ENCODE measurements at regions not wholly inside any gene's neighbourhood (a gene's known extent, or its start where the extent isn't known, plus 50 kb on each side); places are given as distances from the start of the nearest gene placed in this dataset.

GRCh38 chr5:108649106-108649505 lies 98.6 kb upstream of the FER start:
- TF ChIP-seq YY1 (IDR thresholded peaks at IDR 0.05; ENCODE audit: insufficient read depth, insufficient read length) (no peak), ZNF274 (IDR thresholded peaks at IDR 0.05; ENCODE audit: low read depth, low read length) (no peak), SUZ12 (IDR thresholded peaks at IDR 0.05; ENCODE audit: extremely low read depth, insufficient read depth, insufficient read length) (no peak)
- H3K9me3 ChIP-seq (ENCODE audit: insufficient read depth, low read length), result peaks cover 22% of the 10 kb centered on the region
- DNase-seq (ENCODE audit: low read depth, low spot score), result no peak
- H3K4me3 ChIP-seq (ENCODE audit: insufficient read length, low read depth), result no peak overlapping the region
- H3K4me1 ChIP-seq (ENCODE audit: insufficient read depth, insufficient read length), result no peaks in the 10 kb centered on the region
- H3K27me3 ChIP-seq (ENCODE audit: insufficient read depth, insufficient read length), result no peaks in the 10 kb centered on the region
- no peaks in the 10 kb centered on the region for H3K36me3 ChIP-seq (ENCODE audit: insufficient read depth, insufficient read length, low read length)
- no peak overlapping the region for H3K9ac ChIP-seq (ENCODE audit: insufficient read length, low read depth)

- Histone ChIP-seq H3K4me1 (ENCODE audit: insufficient read depth, insufficient read length) (no peaks in the 10 kb centered on the region), H3K9ac (ENCODE audit: insufficient read length, low read depth) (no peak overlapping the region), H3K27me3 (ENCODE audit: insufficient read depth, insufficient read length) (no peaks in the 10 kb centered on the region), H3K36me3 (ENCODE audit: insufficient read depth, insufficient read length, low read length) (no peaks in the 10 kb centered on the region), H3K4me3 (ENCODE audit: insufficient read length, low read depth) (no peak overlapping the region), H3K9me3 (ENCODE audit: insufficient read depth, low read length) (peaks cover 11% of the 10 kb centered on the region; the same call in 1 of the 2 replicates)
- peak; percentile 55 for DNase-seq (ENCODE audit: low read depth, low spot score)
- TF ChIP-seq SUZ12 (IDR thresholded peaks at IDR 0.05; ENCODE audit: extremely low read depth, insufficient read depth, insufficient read length) (no peak), YY1 (IDR thresholded peaks at IDR 0.05; ENCODE audit: insufficient read depth, insufficient read length) (no peak), ZNF274 (IDR thresholded peaks at IDR 0.05; ENCODE audit: low read depth, low read length) (no peak)
Measured at GRCh38 chr5:108642170-108642906, 105.4 kb upstream of the FER start.

GRCh38 chr5:108641596-108641995 lies 106.1 kb upstream of the FER start:
- no peak overlapping the region for H3K4me3 ChIP-seq (ENCODE audit: insufficient read length, low read depth)
- no peaks in the 10 kb centered on the region for H3K27me3 ChIP-seq (ENCODE audit: insufficient read depth, insufficient read length)
- 0 out of 2 replicates have a peak, but pooled peaks cover 3% of the 10 kb centered on the region for H3K9me3 ChIP-seq (ENCODE audit: insufficient read depth, low read length)
- TF ChIP-seq YY1 (IDR thresholded peaks at IDR 0.05; ENCODE audit: insufficient read depth, insufficient read length) (no peak), ZNF274 (IDR thresholded peaks at IDR 0.05; ENCODE audit: low read depth, low read length) (no peak), SUZ12 (IDR thresholded peaks at IDR 0.05; ENCODE audit: extremely low read depth, insufficient read depth, insufficient read length) (no peak)
- H3K9ac ChIP-seq (ENCODE audit: insufficient read length, low read depth), result no peak overlapping the region
- no peaks in the 10 kb centered on the region for H3K36me3 ChIP-seq (ENCODE audit: insufficient read depth, insufficient read length, low read length)
- no peaks in the 10 kb centered on the region for H3K4me1 ChIP-seq (ENCODE audit: insufficient read depth, insufficient read length)
- DNase-seq (ENCODE audit: low read depth, low spot score), result no peak

- Histone ChIP-seq H3K9me3 (ENCODE audit: insufficient read depth, low read length) (no peaks in the 10 kb centered on the region), H3K36me3 (ENCODE audit: insufficient read depth, insufficient read length, low read length) (no peaks in the 10 kb centered on the region), H3K4me3 (ENCODE audit: insufficient read length, low read depth) (no peak overlapping the region), H3K27me3 (ENCODE audit: insufficient read depth, insufficient read length) (no peaks in the 10 kb centered on the region), H3K4me1 (ENCODE audit: insufficient read depth, insufficient read length) (no peaks in the 10 kb centered on the region), H3K9ac (ENCODE audit: insufficient read length, low read depth) (no peak overlapping the region)
- TF ChIP-seq SUZ12 (IDR thresholded peaks at IDR 0.05; ENCODE audit: extremely low read depth, insufficient read depth, insufficient read length) (no peak), ZNF274 (IDR thresholded peaks at IDR 0.05; ENCODE audit: low read depth, low read length) (no peak), YY1 (IDR thresholded peaks at IDR 0.05; ENCODE audit: insufficient read depth, insufficient read length) (no peak)
- DNase-seq (ENCODE audit: low read depth, low spot score), result no peak
Measured at GRCh38 chr5:108639366-108639765, 108.3 kb upstream of the FER start.

- DNase-seq (ENCODE audit: low read depth, low spot score), result no peak
- no peaks in the 10 kb centered on the region for H3K4me1 ChIP-seq (ENCODE audit: insufficient read depth, insufficient read length)
- H3K9ac ChIP-seq (ENCODE audit: insufficient read length, low read depth), result no peak overlapping the region
- H3K9me3 ChIP-seq (ENCODE audit: insufficient read depth, low read length), result no peaks in the 10 kb centered on the region
- H3K27me3 ChIP-seq (ENCODE audit: insufficient read depth, insufficient read length), result no peaks in the 10 kb centered on the region
- no peak overlapping the region for H3K4me3 ChIP-seq (ENCODE audit: insufficient read length, low read depth)
- TF ChIP-seq SUZ12 (IDR thresholded peaks at IDR 0.05; ENCODE audit: extremely low read depth, insufficient read depth, insufficient read length) (no peak), YY1 (IDR thresholded peaks at IDR 0.05; ENCODE audit: insufficient read depth, insufficient read length) (no peak), ZNF274 (IDR thresholded peaks at IDR 0.05; ENCODE audit: low read depth, low read length) (no peak)
- no peaks in the 10 kb centered on the region for H3K36me3 ChIP-seq (ENCODE audit: insufficient read depth, insufficient read length, low read length)
Measured at GRCh38 chr5:108638021-108638420, 109.7 kb upstream of the FER start.

- TF ChIP-seq SUZ12 (IDR thresholded peaks at IDR 0.05; ENCODE audit: extremely low read depth, insufficient read depth, insufficient read length), result no peak
- TF ChIP-seq YY1 (IDR thresholded peaks at IDR 0.05; ENCODE audit: insufficient read depth, insufficient read length), result no peak
- TF ChIP-seq ZNF274 (IDR thresholded peaks at IDR 0.05; ENCODE audit: low read depth, low read length), result no peak
- H3K9ac ChIP-seq (ENCODE audit: insufficient read length, low read depth), result no peak overlapping the region
- no peak for DNase-seq (ENCODE audit: low read depth, low spot score)
- no peaks in the 10 kb centered on the region for H3K36me3 ChIP-seq (ENCODE audit: insufficient read depth, insufficient read length, low read length)
- no peaks in the 10 kb centered on the region for H3K9me3 ChIP-seq (ENCODE audit: insufficient read depth, low read length)
- no peaks in the 10 kb centered on the region for H3K27me3 ChIP-seq (ENCODE audit: insufficient read depth, insufficient read length)
- H3K4me1 ChIP-seq (ENCODE audit: insufficient read depth, insufficient read length), result no peaks in the 10 kb centered on the region
- H3K4me3 ChIP-seq (ENCODE audit: insufficient read length, low read depth), result no peak overlapping the region
Measured at GRCh38 chr5:108637134-108637533, 110.6 kb upstream of the FER start.

- Histone ChIP-seq H3K4me1 (ENCODE audit: insufficient read depth, insufficient read length) (no peaks in the 10 kb centered on the region), H3K4me3 (ENCODE audit: insufficient read length, low read depth) (no peak overlapping the region), H3K9ac (ENCODE audit: insufficient read length, low read depth) (no peak overlapping the region), H3K36me3 (ENCODE audit: insufficient read depth, insufficient read length, low read length) (no peaks in the 10 kb centered on the region), H3K9me3 (ENCODE audit: insufficient read depth, low read length) (no peaks in the 10 kb centered on the region), H3K27me3 (ENCODE audit: insufficient read depth, insufficient read length) (no peaks in the 10 kb centered on the region)
- DNase-seq (ENCODE audit: low read depth, low spot score), result no peak
- TF ChIP-seq SUZ12 (IDR thresholded peaks at IDR 0.05; ENCODE audit: extremely low read depth, insufficient read depth, insufficient read length), result no peak
- TF ChIP-seq YY1 (IDR thresholded peaks at IDR 0.05; ENCODE audit: insufficient read depth, insufficient read length), result no peak
- no peak for TF ChIP-seq ZNF274 (IDR thresholded peaks at IDR 0.05; ENCODE audit: low read depth, low read length)
Measured at GRCh38 chr5:108636135-108636853, 111.4 kb upstream of the FER start.

Measured in NT2/D1 (cell line).